Kidney capillary endothelial cell (primary cell): ENCODE measurements at regions not wholly inside any gene's neighbourhood (a gene's known extent, or its start where the extent isn't known, plus 50 kb on each side); places are given as distances from the start of the nearest gene placed in this dataset.
A peak's percentile ranks its signal among the peaks of the same experiment; 100 is the strongest.

Experiments
- DNase-seq: peaks from one replicate; pipeline ENCODE4 v3.0.0-alpha.2; 2018; ENCODE audit warnings: low spot score

GRCh38 chr6:71529026-71529425, 240.4 kb downstream of the OGFRL1 start:
- DNase-seq = no peak

DNA sequence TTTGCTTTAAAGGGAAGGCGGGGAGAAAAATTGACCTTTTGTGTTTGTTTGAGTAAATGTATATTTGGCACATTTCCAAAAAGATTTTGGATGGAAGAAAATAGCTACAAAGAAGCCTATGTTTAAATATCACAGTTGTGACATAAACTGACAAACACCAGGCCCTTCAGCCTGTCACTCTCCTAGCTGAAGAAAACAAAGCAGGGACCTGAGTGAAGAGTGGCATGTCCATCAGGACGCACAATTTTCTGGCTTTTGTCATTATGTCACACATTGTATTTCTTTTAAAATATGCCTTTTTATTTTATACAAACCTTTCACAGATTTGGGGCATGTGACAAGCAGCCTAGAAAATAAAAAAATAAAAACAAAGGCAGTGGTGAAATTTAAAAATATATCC, 241.2 kb downstream of the OGFRL1 start:
- DNase-seq = no peak

- no peak for DNase-seq
Observed at GRCh38 chr6:71531006-71531405, 242.4 kb downstream of the OGFRL1 start.

DNA sequence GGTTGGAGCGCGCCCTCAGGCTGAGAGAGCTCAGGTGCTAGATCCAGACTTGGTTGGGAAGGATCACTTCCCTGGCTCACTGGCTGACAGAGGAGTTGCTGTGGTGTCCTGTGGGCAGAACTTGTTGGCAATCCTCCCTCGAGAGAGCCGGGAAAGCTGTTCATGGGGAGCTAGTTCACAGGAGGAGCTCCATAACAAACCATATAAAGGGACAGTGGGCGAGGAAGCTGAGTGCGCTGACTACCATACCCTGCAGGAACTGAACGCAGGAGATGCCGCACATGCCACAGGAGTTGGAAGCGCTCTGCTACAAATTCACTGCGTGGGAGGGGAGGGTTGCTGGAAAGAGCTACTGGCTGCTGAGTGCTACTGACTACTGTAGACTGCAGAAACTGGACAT, 243.2 kb downstream of the OGFRL1 start:
- DNase-seq = no peak

DNA sequence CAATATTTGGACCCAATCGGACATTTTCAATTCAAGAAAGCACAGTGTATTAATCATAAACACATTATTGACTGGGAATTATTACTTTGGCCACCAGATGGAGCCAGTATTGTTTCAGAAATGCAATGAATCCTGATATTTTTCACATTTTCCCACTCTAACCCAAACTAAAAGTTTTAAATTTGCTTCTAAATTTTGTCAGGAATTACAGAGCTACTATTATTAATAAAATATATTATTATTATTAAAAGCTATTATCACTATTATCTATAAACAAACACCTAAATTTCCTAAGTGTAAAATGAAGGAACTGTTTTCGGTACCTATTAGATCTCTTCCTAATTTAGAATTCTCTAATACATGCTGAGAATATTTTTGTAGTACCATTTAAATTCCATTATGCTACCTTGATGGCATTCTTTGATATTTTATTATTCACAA, 245.3 kb downstream of the OGFRL1 start:
- peak; percentile 44 for DNase-seq

DNA sequence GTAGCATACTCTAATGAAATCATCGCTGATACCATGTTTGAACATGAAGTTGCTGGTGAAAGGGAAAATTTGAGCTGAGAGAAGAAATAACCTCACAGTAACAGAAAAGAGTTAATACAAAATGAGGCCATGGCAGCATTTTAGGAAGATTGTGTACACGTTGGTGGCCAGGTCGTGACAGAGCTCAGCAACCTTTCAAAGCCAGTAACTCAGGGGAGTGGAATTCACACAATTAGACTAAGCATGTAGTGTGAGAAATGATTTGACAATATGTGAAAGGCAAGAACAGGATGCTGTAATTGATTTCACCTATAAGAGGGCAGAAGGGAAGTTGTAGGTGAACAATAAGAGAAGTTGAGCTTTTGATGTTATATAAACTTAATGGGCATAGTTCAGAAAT, 246.3 kb downstream of the OGFRL1 start:
- no peak for DNase-seq

DNA sequence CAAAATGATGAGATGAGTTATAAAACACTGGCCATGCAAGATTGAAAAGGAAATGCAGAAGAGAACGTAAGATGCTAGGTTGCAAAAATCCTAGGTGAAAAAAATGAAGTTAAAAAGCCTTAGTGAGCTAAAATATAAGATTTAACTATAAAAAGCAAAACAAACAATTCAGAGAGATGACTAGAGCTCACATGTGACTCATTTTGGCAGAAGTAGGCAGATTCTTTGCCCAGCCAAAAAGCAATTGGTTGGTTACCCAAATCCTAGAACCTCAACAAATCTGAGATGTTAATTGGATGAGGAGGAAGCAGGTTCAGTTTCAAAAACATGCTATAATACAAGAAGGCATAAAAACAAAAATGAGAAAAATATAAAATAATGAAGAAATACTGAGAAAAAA, 249.1 kb downstream of the OGFRL1 start:
- DNase-seq = no peak

DNA sequence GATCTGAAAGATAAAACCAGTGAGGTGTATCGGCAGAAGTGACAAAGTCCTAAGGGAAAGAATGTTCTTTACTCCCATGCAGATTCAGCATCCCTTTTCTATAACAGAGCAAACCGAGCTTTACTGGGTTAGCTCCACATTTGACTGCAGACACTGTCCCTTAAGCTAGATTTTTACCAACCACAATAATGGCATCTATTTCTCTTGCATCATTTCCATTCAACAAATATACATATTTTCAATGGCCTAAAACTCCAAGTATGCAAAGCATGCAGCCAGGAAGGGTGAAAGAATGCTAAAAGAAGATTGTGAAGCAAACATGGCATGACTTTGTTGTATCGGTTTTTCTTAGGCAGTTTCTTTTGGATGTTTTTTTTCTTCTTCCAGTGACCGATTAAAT, 255.4 kb downstream of the OGFRL1 start:
- DNase-seq = no peak

DNA sequence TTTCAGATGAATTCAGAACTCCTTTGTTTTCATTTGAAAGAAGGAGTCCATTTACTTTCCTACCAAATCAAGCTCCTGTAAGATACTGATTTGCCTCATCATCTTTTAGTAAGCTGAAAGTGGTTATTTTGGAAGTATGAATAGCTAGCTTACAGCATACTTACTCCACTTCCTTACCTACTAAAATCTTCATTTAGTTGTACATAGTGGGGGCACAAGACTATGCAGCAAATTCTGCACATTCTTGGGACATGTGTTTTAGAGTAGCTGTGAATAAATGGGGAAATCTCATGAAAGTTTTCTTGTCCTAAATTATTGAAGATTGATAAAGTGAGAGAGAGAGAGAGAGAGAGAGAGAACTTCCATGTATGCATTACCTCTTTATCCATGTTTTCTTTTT, 256.3 kb downstream of the OGFRL1 start:
- DNase-seq = no peak

DNA sequence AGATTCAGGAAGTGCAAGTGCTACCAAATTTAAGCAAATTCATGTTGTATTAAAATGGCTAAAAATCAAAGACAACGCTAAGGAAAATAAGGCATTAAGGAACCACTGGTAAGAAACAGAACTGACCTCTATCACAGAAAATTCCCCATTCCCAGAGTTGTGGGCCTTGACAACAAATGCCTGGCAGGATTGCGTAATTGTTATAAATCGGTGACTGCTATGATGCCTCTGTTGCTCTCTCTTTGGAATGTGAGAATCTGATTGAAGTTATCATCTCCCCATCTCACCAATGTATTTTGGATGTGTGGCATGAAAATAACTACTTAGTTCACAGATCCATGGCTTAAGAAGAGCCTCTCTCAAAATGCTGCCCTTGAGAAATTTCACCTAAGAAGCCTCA, 257.3 kb downstream of the OGFRL1 start:
- DNase-seq = no peak

- no peak for DNase-seq
Observed at GRCh38 chr6:71551798-71552197, 263.2 kb downstream of the OGFRL1 start.

DNA sequence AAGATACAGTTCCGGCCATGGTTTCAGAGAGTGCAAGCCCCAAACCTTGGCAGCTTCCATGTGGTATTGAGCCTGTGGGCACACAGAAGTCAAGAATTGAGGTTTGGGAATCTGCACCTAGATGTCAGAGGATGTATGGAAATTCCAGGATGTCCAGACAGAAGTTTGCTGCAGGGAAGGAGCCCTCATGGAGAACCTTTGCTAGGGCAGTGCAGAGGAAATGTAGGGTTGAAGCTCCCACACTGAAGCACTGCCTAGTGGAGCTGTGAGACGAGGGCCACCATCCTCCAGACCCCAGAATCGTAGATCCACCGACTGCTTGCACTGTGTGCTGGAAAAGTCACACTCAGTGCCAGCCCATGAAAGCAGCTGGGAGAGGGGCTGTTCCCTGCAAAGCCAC, 267.5 kb downstream of the OGFRL1 start:
- no peak for DNase-seq

DNA sequence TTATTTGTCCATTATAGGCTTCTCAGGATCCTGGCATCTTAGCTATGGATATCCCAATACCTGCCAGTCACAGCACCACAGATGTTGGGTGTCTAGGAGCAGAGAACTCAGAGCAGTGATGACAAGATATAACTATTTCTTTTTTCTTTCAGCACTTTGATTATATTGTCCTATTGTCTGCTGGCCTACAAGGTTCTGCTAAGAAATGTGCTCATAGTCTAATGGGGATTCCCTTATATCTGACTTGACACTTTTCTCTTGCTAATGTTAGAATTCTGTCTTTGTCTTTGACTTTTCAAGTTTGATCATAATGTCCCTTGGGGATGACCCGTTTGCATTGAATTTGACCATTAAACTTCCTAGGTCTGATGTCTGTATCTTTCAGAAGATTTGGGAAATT, 270.4 kb downstream of the OGFRL1 start:
- DNase-seq = no peak

DNA sequence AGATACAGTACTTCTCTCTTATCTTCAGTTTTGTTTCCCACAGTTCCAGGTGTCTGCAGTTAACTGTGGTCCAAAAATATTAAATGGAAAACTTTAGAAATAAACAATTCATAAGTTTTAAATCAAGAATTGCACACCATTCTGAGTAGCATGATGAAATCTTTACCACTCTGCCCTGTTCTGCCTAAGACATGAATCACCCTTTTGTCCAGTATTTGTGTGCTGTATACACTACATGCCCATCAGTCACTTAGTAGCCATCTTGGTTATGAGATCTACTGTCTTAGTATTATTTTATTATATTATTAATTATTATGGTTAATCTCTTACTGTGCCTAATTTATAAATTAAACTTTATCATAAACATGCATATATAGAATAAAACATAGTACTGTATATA, 279.0 kb downstream of the OGFRL1 start:
- DNase-seq = no peak

GRCh38 chr6:71577766-71578165, 289.2 kb downstream of the OGFRL1 start:
- no peak for DNase-seq

DNA sequence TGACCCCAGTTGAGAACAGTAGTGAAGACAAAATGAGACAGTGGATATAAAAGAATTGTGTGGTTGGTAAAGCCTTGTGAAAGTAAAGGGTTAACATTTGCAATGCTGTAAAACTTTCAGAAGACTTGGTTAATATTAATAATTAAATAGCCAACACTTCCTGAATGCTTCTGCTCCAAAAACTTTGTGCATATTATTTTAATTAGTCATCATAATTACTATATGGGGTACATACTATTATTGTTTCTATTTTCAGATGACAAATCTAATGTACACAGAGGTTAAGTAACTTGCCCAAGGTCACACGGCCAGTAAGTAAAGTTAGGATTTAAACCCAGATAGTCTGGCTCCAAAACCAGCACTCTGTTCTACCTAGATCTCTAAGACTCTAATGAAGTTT, 291.3 kb downstream of the OGFRL1 start:
- DNase-seq = no peak

DNA sequence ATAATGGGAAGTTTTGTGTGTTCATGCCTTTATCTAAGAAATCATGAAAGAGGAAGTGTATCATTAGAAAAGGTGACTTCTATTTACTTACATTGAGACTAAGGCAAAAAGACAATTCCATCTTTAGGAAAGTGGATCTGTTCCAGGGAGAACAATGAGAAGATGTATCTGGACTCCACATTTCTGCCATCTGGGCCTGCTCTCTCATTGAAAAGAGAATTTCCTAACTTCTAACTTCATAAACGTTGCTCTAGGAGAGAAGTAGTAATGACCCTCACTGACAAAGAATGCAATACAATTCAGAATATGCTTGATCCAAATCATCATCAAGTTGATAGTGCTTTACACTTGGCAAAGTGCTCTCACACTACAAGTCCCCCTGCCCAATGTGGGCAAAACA, 294.2 kb downstream of the OGFRL1 start:
- no peak for DNase-seq

DNA sequence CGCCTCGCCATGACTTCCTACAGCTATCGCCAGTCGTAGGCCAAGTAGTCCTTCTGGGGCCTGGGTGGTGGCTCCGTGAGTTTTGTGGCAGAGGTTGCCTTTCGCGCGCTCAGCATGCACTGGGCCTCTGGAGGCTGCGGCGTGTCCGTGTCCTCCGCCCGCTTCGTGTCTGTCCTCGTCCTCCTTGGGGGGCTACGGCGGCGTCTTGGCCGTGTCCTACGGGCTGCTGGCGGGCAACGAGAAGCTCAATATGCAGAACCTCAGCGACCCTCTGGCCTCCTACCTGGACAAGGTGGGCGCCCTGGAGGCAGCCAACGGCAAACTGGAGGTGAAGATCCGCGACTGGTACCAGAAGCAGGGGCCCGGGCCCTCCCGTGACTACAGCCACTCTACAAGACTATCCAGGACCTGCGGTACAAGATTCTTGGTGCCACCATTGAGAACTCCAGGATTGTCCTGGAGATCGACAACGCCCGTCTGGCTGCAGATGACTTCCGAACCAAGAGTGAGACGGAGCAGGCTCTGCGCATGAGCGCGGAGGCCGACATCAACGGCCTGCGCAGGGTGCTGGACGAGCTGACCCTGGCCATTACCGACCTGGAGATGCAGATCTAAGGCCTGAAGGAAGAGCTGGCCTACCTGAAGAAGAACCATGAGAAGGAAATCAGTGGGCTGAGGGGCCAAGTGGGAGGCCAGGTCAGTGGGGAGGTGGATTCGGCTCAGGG, 296.3 kb downstream of the OGFRL1 start:
- no peak for DNase-seq

GRCh38 chr6:71585472-71585871, 296.9 kb downstream of the OGFRL1 start:
- no peak for DNase-seq

GRCh38 chr6:71588490-71588889, 297.9 kb upstream of the RIMS1 start:
- DNase-seq = no peak

DNA sequence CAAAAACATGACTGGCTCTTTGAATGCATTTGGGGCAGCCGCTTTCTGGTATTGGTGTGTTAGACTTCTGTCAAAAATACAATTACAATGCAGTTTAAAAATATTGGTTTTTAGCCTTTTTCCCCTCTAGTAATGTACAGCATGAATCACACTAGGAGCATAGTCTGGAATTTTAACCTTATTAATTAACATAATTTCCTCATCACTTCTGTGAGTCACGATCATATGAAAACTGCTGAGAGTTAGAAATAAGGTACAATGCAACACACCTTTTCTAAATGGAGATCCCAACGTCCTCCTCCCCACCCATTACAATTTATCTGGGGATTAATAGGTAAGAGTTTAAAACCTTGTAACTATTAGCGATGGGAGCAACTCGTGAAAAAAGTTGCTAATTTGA, 297.1 kb upstream of the RIMS1 start:
- no peak for DNase-seq

- no peak for DNase-seq
Observed at GRCh38 chr6:71592643-71593042, 293.7 kb upstream of the RIMS1 start.

GRCh38 chr6:71599359-71599758, 287.0 kb upstream of the RIMS1 start:
- DNase-seq = no peak

GRCh38 chr6:71602385-71603007, 283.9 kb upstream of the RIMS1 start:
- no peak for DNase-seq
